H9 (cell line): ENCODE measurements at regions not wholly inside any gene's neighbourhood (a gene's known extent, or its start where the extent isn't known, plus 50 kb on each side); places are given as distances from the start of the nearest gene placed in this dataset.

Source experiments
- DNase-seq: peaks from one replicate; pipeline ENCODE4 v3.0.0-alpha.2; 2017
- H2AFZ ChIP-seq: one replicate; pipeline ENCODE4 v1.6.1; 2013; ENCODE audit warnings: mild to moderate bottlenecking, low read length, control low read depth, moderate library complexity
- H2AK5ac ChIP-seq: 2 replicates; pipeline ENCODE4 v1.6.1; 2013; ENCODE audit warnings: low read length, control low read depth, mixed read lengths; ENCODE audit not compliant: insufficient read length
- H2BK120ac ChIP-seq: one replicate; pipeline ENCODE4 v1.6.1; 2013; ENCODE audit warnings: low read depth, mild to moderate bottlenecking, low read length, control low read depth, inconsistent platforms; ENCODE audit not compliant: poor library complexity, severe bottlenecking
- H2BK12ac ChIP-seq: 2 replicates; pipeline ENCODE4 v1.6.1; 2013; ENCODE audit warnings: low read length, control low read depth, mixed read lengths, low read depth; ENCODE audit not compliant: insufficient read length
- H2BK15ac ChIP-seq: 2 replicates; pipeline ENCODE4 v1.6.1; 2013; ENCODE audit warnings: low read depth, low read length, control low read depth
- H2BK20ac ChIP-seq: one replicate; pipeline ENCODE4 v1.6.1; 2013; ENCODE audit warnings: low read depth, mild to moderate bottlenecking, low read length, control low read depth, inconsistent platforms; ENCODE audit not compliant: poor library complexity, severe bottlenecking
- H2BK5ac ChIP-seq: 2 replicates; pipeline ENCODE4 v1.6.1; 2013; ENCODE audit warnings: low read length, control low read depth, mixed read lengths; ENCODE audit not compliant: insufficient read length
- H3K14ac ChIP-seq: 2 replicates; pipeline ENCODE4 v1.6.1; 2013; ENCODE audit warnings: low read length, control low read depth; ENCODE audit not compliant: insufficient read depth
- H3K18ac ChIP-seq: 2 replicates; pipeline ENCODE4 v1.6.1; 2013; ENCODE audit warnings: low read depth, mild to moderate bottlenecking, mixed read lengths, low read length, control low read depth; ENCODE audit not compliant: insufficient read length
- H3K23ac ChIP-seq: 2 replicates; pipeline ENCODE4 v1.6.1; 2013; ENCODE audit warnings: low read length, control low read depth, mixed read lengths, low read depth; ENCODE audit not compliant: insufficient read length
- H3K23me2 ChIP-seq: 2 replicates; pipeline ENCODE4 v1.6.1; 2013; ENCODE audit warnings: low read depth, mild to moderate bottlenecking, mixed read lengths, low read length, control low read depth; ENCODE audit not compliant: insufficient read length, poor library complexity, severe bottlenecking
- H3K27ac ChIP-seq: 2 replicates; pipeline ENCODE4 v1.5.1; 2013; ENCODE audit warnings: low read length, control low read depth, mixed read lengths, low read depth; ENCODE audit not compliant: insufficient read length
- H3K27me3 ChIP-seq: 2 replicates; pipeline ENCODE4 v1.6.1; 2013; ENCODE audit warnings: low read length, control low read depth, inconsistent platforms; ENCODE audit not compliant: insufficient read depth
- H3K4ac ChIP-seq: 2 replicates; pipeline ENCODE4 v1.6.1; 2013; ENCODE audit warnings: low read depth, mild to moderate bottlenecking, control low read depth, inconsistent platforms, low read length, moderate library complexity
- H3K4me1 ChIP-seq: 2 replicates; pipeline ENCODE4 v1.6.1; 2013; ENCODE audit warnings: low read length, control low read depth, inconsistent platforms; ENCODE audit not compliant: insufficient read depth
- H3K4me2 ChIP-seq: 2 replicates; pipeline ENCODE4 v1.6.1; 2013; ENCODE audit warnings: low read length, control low read depth, mixed read lengths; ENCODE audit not compliant: insufficient read length, insufficient read depth
- H3K56ac ChIP-seq: 2 replicates; pipeline ENCODE4 v1.6.1; 2013; ENCODE audit warnings: low read depth, mild to moderate bottlenecking, mixed read lengths, low read length, control low read depth; ENCODE audit not compliant: insufficient read length
- H3K79me1 ChIP-seq: 2 replicates; pipeline ENCODE4 v1.6.1; 2013; ENCODE audit warnings: low read depth, mild to moderate bottlenecking, moderate library complexity, low read length, control low read depth, inconsistent platforms; ENCODE audit not compliant: insufficient read depth, poor library complexity, severe bottlenecking
- H3K79me2 ChIP-seq: 2 replicates; pipeline ENCODE4 v1.6.1; 2013; ENCODE audit warnings: low read length, control low read depth, inconsistent platforms; ENCODE audit not compliant: insufficient read depth
- H3K9ac ChIP-seq: 2 replicates; pipeline ENCODE4 v1.6.1; 2013; ENCODE audit warnings: low read length, control low read depth, mixed read lengths; ENCODE audit not compliant: insufficient read length; ENCODE audit errors: extremely low read depth
- H3K9me3 ChIP-seq: one replicate; pipeline ENCODE4 v1.6.1; 2013; ENCODE audit warnings: low read depth, low read length, inconsistent platforms; ENCODE audit not compliant: control insufficient read depth
- H3T11ph ChIP-seq: one replicate; pipeline ENCODE4 v1.6.1; 2013; ENCODE audit warnings: mild to moderate bottlenecking, low read length, control low read depth, inconsistent platforms
- H4K20me1 ChIP-seq: one replicate; pipeline ENCODE4 v1.6.1; 2013; ENCODE audit not compliant: control insufficient read depth, insufficient read length, insufficient read depth
- H4K5ac ChIP-seq: 2 replicates; pipeline ENCODE4 v1.6.1; 2013; ENCODE audit warnings: low read depth, mild to moderate bottlenecking, mixed read lengths, low read length, control low read depth; ENCODE audit not compliant: insufficient read length
- H4K8ac ChIP-seq: replicated peaks from 2 replicates; pipeline ENCODE4 v1.6.1; 2013; ENCODE audit warnings: low read length, control low read depth, mixed read lengths, low read depth; ENCODE audit not compliant: insufficient read length
- H4K91ac ChIP-seq: 2 replicates; pipeline ENCODE4 v1.6.1; 2013; ENCODE audit warnings: low read depth, mild to moderate bottlenecking, moderate library complexity, mixed read lengths, low read length, control low read depth; ENCODE audit not compliant: insufficient read length
- H3K27ac Mint-ChIP-seq, 3 experiments: 2 replicates in 2 of 3; 3 replicates in 1 of 3; pipeline ENCODE4 v1.8.0; 2020 to 2021; ENCODE audit warnings: mixed read lengths in 3 of 3, mild to moderate bottlenecking in 1 of 3, moderate library complexity in 1 of 3
- H3K27me3 Mint-ChIP-seq: 2 replicates; pipeline ENCODE4 v1.8.0; 2021; ENCODE audit warnings: low read depth, mild to moderate bottlenecking, moderate library complexity, mixed read lengths
- H3K36me3 Mint-ChIP-seq, 3 experiments: 2 replicates in 2 of 3; 3 replicates in 1 of 3; pipeline ENCODE4 v1.8.0; 2020 to 2021; ENCODE audit warnings: low read depth in 3 of 3, mixed read lengths in 3 of 3; ENCODE audit not compliant: insufficient read depth in 1 of 3
- H3K4me1 Mint-ChIP-seq, 2 experiments: 2 replicates each; pipeline ENCODE4 v1.8.0; 2020; ENCODE audit warnings: mixed read lengths in 2 of 2
- H3K4me3 Mint-ChIP-seq, 2 experiments: 2 replicates in 1 of 2; 3 replicates in 1 of 2; pipeline ENCODE4 v1.8.0; 2020 to 2021; ENCODE audit warnings: mild to moderate bottlenecking in 2 of 2, mixed read lengths in 2 of 2, moderate library complexity in 1 of 2
- H3K9me3 Mint-ChIP-seq, 2 experiments: 2 replicates in 1 of 2; 3 replicates in 1 of 2; pipeline ENCODE4 v1.8.0; 2020; ENCODE audit warnings: mild to moderate bottlenecking in 2 of 2, mixed read lengths in 2 of 2, moderate library complexity in 1 of 2
- WGBS: extraction: QIAGEN DNeasy Blood & Tissue Kit; methylation state at CpG from one replicate; pipeline ENCODE4 v1.1.7; 2013; ENCODE audit warnings: missing lambda C conversion rate, low lambda C conversion rate, mixed read lengths; ENCODE audit not compliant: insufficient read length; ENCODE audit errors: extremely low coverage; 5-methylcytosine and 5-hydroxymethylcytosine counted together
- TF ChIP-seq, protein P1 (sequence below): fragments of 200-600 bp; sonication (generic); conservative IDR thresholded peaks from 3 replicates; pipeline ENCODE4 v1.8.0; 2021; ENCODE audit warnings: antibody characterized with exemption, mild to moderate bottlenecking

DNA sequence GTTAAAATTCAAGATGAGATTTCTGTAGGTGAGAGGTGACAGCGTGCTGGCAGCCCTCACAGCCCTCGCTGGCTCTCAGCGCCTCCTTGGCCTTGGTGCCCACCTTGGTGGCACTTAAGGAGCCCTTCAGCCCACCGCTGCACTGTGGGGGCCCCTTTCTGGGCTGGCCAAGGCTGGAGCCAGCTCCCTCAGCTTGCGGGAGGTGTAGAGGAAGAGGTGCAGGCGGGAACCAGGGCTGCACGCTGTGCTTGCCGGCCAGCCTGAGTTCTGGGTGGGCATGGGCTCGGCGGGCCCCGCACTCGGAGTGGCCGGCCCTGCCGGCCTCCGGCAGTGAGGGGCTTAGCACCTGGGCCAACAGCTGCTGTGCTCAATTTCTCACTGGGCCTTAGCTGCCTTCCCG lies 320.0 kb upstream of the VWC2 start:
- H3K23ac ChIP-seq = no peak overlapping the region
- Mint-ChIP-seq H3K4me1 (no peaks in the 10 kb centered on the region), H3K36me3 (peaks cover 0 to 5% (median 1%) of the 10 kb centered on the region in 3 experiments; a peak in 3 of 7 replicates), H3K27me3 (no peaks in the 10 kb centered on the region), H3K4me3 (no peak overlapping the region), H3K27ac (no peak overlapping the region), H3K9me3 (peaks cover 0 to 3% of the 10 kb centered on the region in 2 experiments; a peak in 3 of 5 replicates)
- no peak overlapping the region for H2BK20ac ChIP-seq
- no peak overlapping the region for H4K5ac ChIP-seq
- H3K23me2 ChIP-seq = no peaks in the 10 kb centered on the region
- no peaks in the 10 kb centered on the region for H3K79me2 ChIP-seq
- no peak for DNase-seq
- no peak overlapping the region for H3K56ac ChIP-seq
- no peaks in the 10 kb centered on the region for H3K79me1 ChIP-seq
- H3T11ph ChIP-seq = no peak overlapping the region
- H2BK15ac ChIP-seq = no peak overlapping the region
- no peak overlapping the region for H4K8ac ChIP-seq
- H4K91ac ChIP-seq = no peak overlapping the region
- no peak overlapping the region for H2BK12ac ChIP-seq
- no peaks in the 10 kb centered on the region for H3K9me3 ChIP-seq
- H3K14ac ChIP-seq = no peak overlapping the region
- H3K18ac ChIP-seq = no peak overlapping the region
- no peak overlapping the region for H2AFZ ChIP-seq
- no peak overlapping the region for H2BK5ac ChIP-seq
- H3K27ac ChIP-seq = no peak overlapping the region
- no peak overlapping the region for H3K4me2 ChIP-seq
- no peak overlapping the region for H2BK120ac ChIP-seq
- H3K9ac ChIP-seq = no peak overlapping the region
- no CpG with 5 or more reads among the region's 16 CpGs for WGBS
- H4K20me1 ChIP-seq = no peaks in the 10 kb centered on the region
- H2AK5ac ChIP-seq = no peak overlapping the region
- H3K4ac ChIP-seq = no peak overlapping the region
- TF ChIP-seq, protein P1, sequence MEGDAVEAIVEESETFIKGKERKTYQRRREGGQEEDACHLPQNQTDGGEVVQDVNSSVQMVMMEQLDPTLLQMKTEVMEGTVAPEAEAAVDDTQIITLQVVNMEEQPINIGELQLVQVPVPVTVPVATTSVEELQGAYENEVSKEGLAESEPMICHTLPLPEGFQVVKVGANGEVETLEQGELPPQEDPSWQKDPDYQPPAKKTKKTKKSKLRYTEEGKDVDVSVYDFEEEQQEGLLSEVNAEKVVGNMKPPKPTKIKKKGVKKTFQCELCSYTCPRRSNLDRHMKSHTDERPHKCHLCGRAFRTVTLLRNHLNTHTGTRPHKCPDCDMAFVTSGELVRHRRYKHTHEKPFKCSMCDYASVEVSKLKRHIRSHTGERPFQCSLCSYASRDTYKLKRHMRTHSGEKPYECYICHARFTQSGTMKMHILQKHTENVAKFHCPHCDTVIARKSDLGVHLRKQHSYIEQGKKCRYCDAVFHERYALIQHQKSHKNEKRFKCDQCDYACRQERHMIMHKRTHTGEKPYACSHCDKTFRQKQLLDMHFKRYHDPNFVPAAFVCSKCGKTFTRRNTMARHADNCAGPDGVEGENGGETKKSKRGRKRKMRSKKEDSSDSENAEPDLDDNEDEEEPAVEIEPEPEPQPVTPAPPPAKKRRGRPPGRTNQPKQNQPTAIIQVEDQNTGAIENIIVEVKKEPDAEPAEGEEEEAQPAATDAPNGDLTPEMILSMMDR = no peak
- H3K4me1 ChIP-seq = no peaks in the 10 kb centered on the region
- no peaks in the 10 kb centered on the region for H3K27me3 ChIP-seq
